ENCODE measurements at regions not wholly inside any gene's neighbourhood (a gene's known extent, or its start where the extent isn't known, plus 50 kb on each side); places are given as distances from the start of the nearest gene placed in this dataset.

DNA sequence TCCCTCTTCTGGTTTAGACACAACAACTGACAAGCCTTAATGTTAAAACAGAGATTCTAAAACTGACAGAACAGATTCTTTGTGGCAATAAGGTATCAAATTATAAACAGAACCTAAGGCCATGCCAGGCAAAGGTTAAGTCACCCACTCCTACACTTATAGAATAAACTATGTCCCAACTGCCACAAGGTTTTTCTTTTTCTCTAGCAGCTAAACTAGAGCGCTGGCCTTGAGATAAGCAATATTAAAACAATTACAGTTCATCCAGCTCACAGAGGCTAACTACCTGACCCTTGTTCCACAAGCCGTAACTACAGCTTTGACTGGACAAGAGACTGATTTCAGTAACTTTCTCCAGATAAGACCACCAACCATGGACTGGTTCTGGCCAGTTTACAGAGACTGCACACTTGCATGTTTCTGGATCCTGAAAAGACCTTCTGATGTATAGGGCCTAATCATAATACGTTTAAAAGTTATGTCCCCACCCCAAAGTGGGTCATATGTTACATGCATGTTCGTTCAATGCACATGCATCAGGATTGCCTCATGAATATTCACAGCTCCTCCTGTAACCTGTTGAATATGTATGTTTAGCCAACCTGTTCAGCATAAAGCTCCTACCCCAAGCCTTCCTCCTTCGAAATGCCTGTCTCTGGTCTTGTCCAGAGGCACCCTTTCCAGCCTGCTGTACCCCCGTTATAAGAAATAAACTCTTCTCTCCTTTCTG is 61.9 kb upstream of the VASH1 start:
- intact Hi-C loops (cut with DNase I) = no loop called here
- ATAC-seq = peak in 1 of 8 donors; percentile 31
- no peak overlapping the region for H3K4me3 ChIP-seq
- peaks cover 0 to 10% (median 4%) of the 10 kb centered on the region in 9 donors for H3K4me1 ChIP-seq
- TF ChIP-seq, protein P1, sequence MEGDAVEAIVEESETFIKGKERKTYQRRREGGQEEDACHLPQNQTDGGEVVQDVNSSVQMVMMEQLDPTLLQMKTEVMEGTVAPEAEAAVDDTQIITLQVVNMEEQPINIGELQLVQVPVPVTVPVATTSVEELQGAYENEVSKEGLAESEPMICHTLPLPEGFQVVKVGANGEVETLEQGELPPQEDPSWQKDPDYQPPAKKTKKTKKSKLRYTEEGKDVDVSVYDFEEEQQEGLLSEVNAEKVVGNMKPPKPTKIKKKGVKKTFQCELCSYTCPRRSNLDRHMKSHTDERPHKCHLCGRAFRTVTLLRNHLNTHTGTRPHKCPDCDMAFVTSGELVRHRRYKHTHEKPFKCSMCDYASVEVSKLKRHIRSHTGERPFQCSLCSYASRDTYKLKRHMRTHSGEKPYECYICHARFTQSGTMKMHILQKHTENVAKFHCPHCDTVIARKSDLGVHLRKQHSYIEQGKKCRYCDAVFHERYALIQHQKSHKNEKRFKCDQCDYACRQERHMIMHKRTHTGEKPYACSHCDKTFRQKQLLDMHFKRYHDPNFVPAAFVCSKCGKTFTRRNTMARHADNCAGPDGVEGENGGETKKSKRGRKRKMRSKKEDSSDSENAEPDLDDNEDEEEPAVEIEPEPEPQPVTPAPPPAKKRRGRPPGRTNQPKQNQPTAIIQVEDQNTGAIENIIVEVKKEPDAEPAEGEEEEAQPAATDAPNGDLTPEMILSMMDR (IDR thresholded peaks at IDR 0.05) = no peak
- no peaks in the 10 kb centered on the region for H3K27me3 ChIP-seq
- H3K36me3 ChIP-seq = no peaks in the 10 kb centered on the region
- no peak overlapping the region for H3K27ac ChIP-seq
- 71 to 73% methylated on average over 6 of the region's 6 CpGs for WGBS, 2 donors
- H3K9me3 ChIP-seq = no peaks in the 10 kb centered on the region
- DNase-seq = no peak

GRCh38 chr14:76699939-76700590 is 61.2 kb upstream of the VASH1 start:
- Histone ChIP-seq H3K27me3 (peaks cover 0 to 4% (median 0%) of the 10 kb centered on the region in 7 donors), H3K27ac (no peak overlapping the region), H3K4me1 (peaks cover 0 to 10% (median 4%) of the 10 kb centered on the region in 9 donors), H3K36me3 (no peaks in the 10 kb centered on the region), H3K4me3 (no peak overlapping the region), H3K9me3 (no peaks in the 10 kb centered on the region)
- TF ChIP-seq, protein P1 (IDR thresholded peaks at IDR 0.05) = no peak
- ATAC-seq (peak; percentile 18 to 88 (median 66)), DNase-seq (no peak)
- 84 to 88% methylated on average over 8 of the region's 8 CpGs for WGBS, 2 donors
- intact Hi-C loops (cut with DNase I) = loop anchor here in 1 of 10 donors (10.0 kb wide), 1 partner anchor 375 kb away; no protein-coding TSS in a partner anchor

- TF ChIP-seq, protein P1 (IDR thresholded peaks at IDR 0.05) = no peak
- Histone ChIP-seq H3K27me3 (peaks cover 0 to 4% (median 0%) of the 10 kb centered on the region in 7 donors), H3K36me3 (peaks cover 0 to 6% (median 0%) of the 10 kb centered on the region in 9 donors), H3K27ac (no peak overlapping the region), H3K4me3 (no peak overlapping the region), H3K4me1 (peaks cover 0 to 10% (median 4%) of the 10 kb centered on the region in 9 donors), H3K9me3 (no peaks in the 10 kb centered on the region)
- 91 to 94% methylated on average over 3 of the region's 3 CpGs for WGBS, 2 donors
- intact Hi-C loops (cut with DNase I) = loop anchor here in 1 of 10 donors (10.0 kb wide), 1 partner anchor 373 kb away; no protein-coding TSS in a partner anchor
- DNase-seq = no peak
- no peak for ATAC-seq
Measured at GRCh38 chr14:76701436-76701835, 59.8 kb upstream of the VASH1 start.

DNA sequence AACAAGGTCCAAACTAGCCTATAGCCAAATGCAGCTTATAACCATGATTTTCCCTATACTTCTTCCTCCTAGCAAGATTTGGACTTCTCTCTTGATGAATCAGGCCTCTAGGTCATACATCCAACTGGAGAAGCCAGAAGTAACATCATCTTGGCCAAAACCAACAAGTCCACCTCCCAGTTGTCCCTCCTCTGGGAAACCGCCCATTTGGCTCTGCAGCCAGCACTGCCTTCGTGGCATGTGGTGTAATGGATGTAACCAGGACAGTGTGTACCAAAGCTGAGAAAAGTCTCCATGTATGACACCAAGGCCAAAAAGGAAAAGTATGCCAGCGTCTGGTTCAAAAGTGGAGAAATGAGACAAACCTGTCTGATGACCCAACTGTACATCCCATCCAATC is 59.3 kb upstream of the VASH1 start:
- Histone ChIP-seq H3K9me3 (no peaks in the 10 kb centered on the region), H3K4me3 (no peak overlapping the region), H3K27me3 (peaks cover 0 to 4% (median 0%) of the 10 kb centered on the region in 7 donors), H3K4me1 (peaks cover 0 to 10% (median 4%) of the 10 kb centered on the region in 9 donors), H3K27ac (no peak overlapping the region), H3K36me3 (peaks cover 0 to 6% (median 0%) of the 10 kb centered on the region in 9 donors)
- ATAC-seq (peak in 7 of 8 donors; percentile 57 to 87 (median 68)), DNase-seq (peak; percentile 38 to 49)
- 78% methylated on average over 3 of the region's 3 CpGs for WGBS, 2 donors
- intact Hi-C loops (cut with DNase I) = loop anchor here in 1 of 10 donors (10.0 kb wide), 1 partner anchor 373 kb away; no protein-coding TSS in a partner anchor
- TF ChIP-seq, protein P1 (IDR thresholded peaks at IDR 0.05) = no peak
